PC-9 (cell line): ENCODE measurements at regions not wholly inside any gene's neighbourhood (a gene's known extent, or its start where the extent isn't known, plus 50 kb on each side); places are given as distances from the start of the nearest gene placed in this dataset.

Source experiments
- BruUV-seq: library from RNA; stranded (reverse); fragments of 400-500 nt; replicated peaks from 2 replicates; lab custom pipeline; 2021; lab: Mats Ljungman, UMichigan
- CTCF ChIA-PET: fragments of 300-600 bp; sonication (Branson Sonifier 250); formaldehyde crosslinking; loops from one replicate; lab custom pipeline; 2022; ENCODE audit warnings: antibody characterized with exemption; lab: Charles Lee
- POLR2A ChIA-PET: fragments of 300-600 bp; sonication (Branson Sonifier 250); formaldehyde crosslinking; loops from one replicate; lab custom pipeline; 2022; ENCODE audit warnings: antibody characterized with exemption; ENCODE audit not compliant: unreplicated experiment; lab: Charles Lee
- DNase-seq, 2 experiments: peaks; one replicate each; pipeline versions ENCODE4 v3.0.0 to v3.0.0-alpha.2; 2015 to 2022; ENCODE audit warnings: mixed read lengths in 1 of 2
- H2AFZ ChIP-seq: fragments of 200-600 bp; sonication (generic); 2 replicates; pipeline ENCODE4 v1.8.1; 2017; ENCODE audit warnings: antibody characterized with exemption
- H3F3A ChIP-seq: fragments of 200-600 bp; sonication (generic); 2 replicates; pipeline ENCODE4 v1.8.1; 2017; ENCODE audit warnings: antibody characterized with exemption, mild to moderate bottlenecking, low read depth; ENCODE audit not compliant: insufficient read depth
- H3K27ac ChIP-seq: fragments of 200-600 bp; sonication (generic); 2 replicates; pipeline ENCODE4 v1.6.1; 2016; ENCODE audit warnings: mixed run types
- H3K27me3 ChIP-seq: fragments of 200-600 bp; sonication (generic); 2 replicates; pipeline ENCODE4 v1.6.1; 2016; ENCODE audit warnings: low read depth, mixed run types; ENCODE audit not compliant: insufficient read depth
- H3K36me3 ChIP-seq: fragments of 200-600 bp; sonication (generic); 2 replicates; pipeline ENCODE4 v1.6.1; 2016; ENCODE audit warnings: low read depth, mixed run types
- H3K4me1 ChIP-seq: fragments of 200-600 bp; sonication (generic); replicated peaks from 2 replicates; pipeline ENCODE4 v1.6.1; 2016; ENCODE audit warnings: mixed run types; ENCODE audit not compliant: insufficient read depth
- H3K4me2 ChIP-seq: fragments of 200-600 bp; sonication (generic); 2 replicates; pipeline ENCODE4 v1.6.1; 2017; ENCODE audit warnings: mixed run types
- H3K4me3 ChIP-seq: fragments of 200-600 bp; sonication (generic); 2 replicates; pipeline ENCODE4 v1.6.1; 2016; ENCODE audit warnings: mixed run types
- H3K79me2 ChIP-seq: fragments of 200-600 bp; sonication (generic); 2 replicates; pipeline ENCODE4 v1.6.1; 2017; ENCODE audit warnings: low read depth, mixed run types
- H3K9me2 ChIP-seq: fragments of 200-600 bp; sonication (generic); 2 replicates; pipeline ENCODE4 v1.8.1; 2017; ENCODE audit warnings: mild to moderate bottlenecking; ENCODE audit not compliant: insufficient read depth
- H3K9me3 ChIP-seq: fragments of 200-600 bp; sonication (generic); 2 replicates; pipeline ENCODE4 v1.8.1; 2016; ENCODE audit warnings: low read depth; ENCODE audit not compliant: insufficient read depth
- H4K20me1 ChIP-seq: fragments of 200-600 bp; sonication (generic); 2 replicates; pipeline ENCODE4 v1.8.1; 2017; ENCODE audit not compliant: insufficient read depth
- EZH2 ChIP-seq: fragments of 200-600 bp; sonication (generic); IDR thresholded peaks from 2 replicates; pipeline ENCODE4 v1.8.0; 2017; ENCODE audit warnings: antibody characterized with exemption, low read depth
- intact Hi-C: fragments of 100-400 bp; cut with micrococcal nuclease; formaldehyde crosslinking; loops from one replicate; pipeline ENCODE4 v1.10.0; 2022; ENCODE audit not compliant: unreplicated experiment
- TF ChIP-seq, protein P1 (sequence below): fragments of 200-600 bp; sonication (generic); conservative IDR thresholded peaks from 2 replicates; pipeline ENCODE4 v1.6.1; 2017; ENCODE audit warnings: mixed run types, antibody characterized with exemption, mild to moderate bottlenecking, moderate library complexity

DNA sequence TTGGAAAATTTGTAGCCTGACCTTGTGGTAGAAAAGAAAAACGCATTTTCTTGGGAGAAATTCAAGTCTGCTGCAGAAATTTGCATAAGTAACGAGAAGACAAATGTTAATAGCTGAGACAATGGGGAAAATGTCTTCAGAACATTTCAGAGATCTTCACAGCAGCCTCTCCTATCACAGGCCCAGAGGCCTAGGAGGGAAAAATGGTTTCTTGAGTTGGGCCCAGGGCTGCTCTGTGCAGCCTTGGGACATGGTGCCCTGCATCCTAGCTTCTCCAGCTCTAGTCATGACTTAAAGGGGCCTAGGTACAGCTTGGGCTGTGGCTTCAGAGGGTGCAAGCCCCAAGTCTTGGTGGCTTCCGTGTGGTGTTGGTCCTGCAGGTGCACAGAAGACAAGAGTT, 104.2 kb downstream of the ZNF621 start:
- TF ChIP-seq, protein P1, sequence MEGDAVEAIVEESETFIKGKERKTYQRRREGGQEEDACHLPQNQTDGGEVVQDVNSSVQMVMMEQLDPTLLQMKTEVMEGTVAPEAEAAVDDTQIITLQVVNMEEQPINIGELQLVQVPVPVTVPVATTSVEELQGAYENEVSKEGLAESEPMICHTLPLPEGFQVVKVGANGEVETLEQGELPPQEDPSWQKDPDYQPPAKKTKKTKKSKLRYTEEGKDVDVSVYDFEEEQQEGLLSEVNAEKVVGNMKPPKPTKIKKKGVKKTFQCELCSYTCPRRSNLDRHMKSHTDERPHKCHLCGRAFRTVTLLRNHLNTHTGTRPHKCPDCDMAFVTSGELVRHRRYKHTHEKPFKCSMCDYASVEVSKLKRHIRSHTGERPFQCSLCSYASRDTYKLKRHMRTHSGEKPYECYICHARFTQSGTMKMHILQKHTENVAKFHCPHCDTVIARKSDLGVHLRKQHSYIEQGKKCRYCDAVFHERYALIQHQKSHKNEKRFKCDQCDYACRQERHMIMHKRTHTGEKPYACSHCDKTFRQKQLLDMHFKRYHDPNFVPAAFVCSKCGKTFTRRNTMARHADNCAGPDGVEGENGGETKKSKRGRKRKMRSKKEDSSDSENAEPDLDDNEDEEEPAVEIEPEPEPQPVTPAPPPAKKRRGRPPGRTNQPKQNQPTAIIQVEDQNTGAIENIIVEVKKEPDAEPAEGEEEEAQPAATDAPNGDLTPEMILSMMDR: no peak
- TF ChIP-seq EZH2: no peak
- BruUV-seq: no TSS peak
- POLR2A ChIA-PET: no interaction called here

DNA sequence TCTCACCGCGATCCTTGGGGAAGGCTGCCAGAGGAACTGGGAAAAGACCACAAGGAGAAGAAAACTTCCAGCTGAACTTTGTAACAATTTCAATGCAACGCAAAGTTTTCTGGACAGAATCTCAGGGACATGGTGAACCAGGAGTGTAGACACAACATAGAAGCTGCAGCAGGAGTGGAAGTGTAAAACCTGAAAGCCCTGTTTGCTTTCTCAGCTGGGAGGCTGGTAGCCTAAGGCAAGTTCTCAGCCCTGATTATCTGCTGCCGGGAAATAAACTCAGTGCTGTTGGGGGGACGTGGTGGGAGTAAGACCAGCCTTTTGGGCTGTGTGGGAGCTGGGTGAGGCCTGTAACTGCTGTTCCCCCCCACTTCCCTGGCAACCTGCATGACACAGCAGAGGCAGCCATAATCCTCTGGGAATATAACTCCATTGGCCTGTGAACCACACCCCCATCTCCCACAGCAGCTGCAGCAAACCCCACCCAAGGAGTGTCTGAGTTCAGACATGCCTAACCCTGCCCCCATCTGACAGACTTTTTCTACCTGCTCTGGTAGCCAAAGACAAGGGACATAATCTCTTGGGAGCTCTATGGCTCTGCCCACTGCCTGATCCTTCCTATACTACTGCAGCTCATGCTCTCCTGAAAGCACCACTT, 106.7 kb downstream of the ZNF621 start:
- Histone ChIP-seq H3K4me2 (peak overlapping the region; percentile 67), H3K4me1 (peaks cover 16% of the 10 kb centered on the region), H3K4me3 (no peak overlapping the region; the same call in 1 of the 2 replicates), H3K36me3 (no peaks in the 10 kb centered on the region), H3K27ac (peak overlapping the region; percentile 43), H3K27me3 (no peaks in the 10 kb centered on the region), H2AFZ (peak overlapping the region; percentile 56; the same call in 1 of the 2 replicates), H3F3A (no peaks in the 10 kb centered on the region), H3K9me2 (no peaks in the 10 kb centered on the region), H3K79me2 (no peaks in the 10 kb centered on the region), H4K20me1 (no peaks in the 10 kb centered on the region), H3K9me3 (peaks cover 7% of the 10 kb centered on the region; the same call in 1 of the 2 replicates)
- ChIA-PET POLR2A (no interaction called here), CTCF (no interaction called here)
- intact Hi-C loops: no loop called here
- no TSS peak for BruUV-seq
- TF ChIP-seq, protein P1: no peak
- no peak for TF ChIP-seq EZH2
- peak; percentile 19 to 46 for DNase-seq

More for the DNA sequence above, 104.2 kb downstream of the ZNF621 start:
- intact Hi-C loops: no loop called here
- Histone ChIP-seq H3K9me3 (peaks cover 7% of the 10 kb centered on the region; the same call in 1 of the 2 replicates), H3K4me2 (no peak overlapping the region), H3K9me2 (no peaks in the 10 kb centered on the region), H3K79me2 (no peaks in the 10 kb centered on the region), H3K4me3 (no peak overlapping the region), H3K27me3 (no peaks in the 10 kb centered on the region), H4K20me1 (no peaks in the 10 kb centered on the region), H3K27ac (no peak overlapping the region), H3F3A (no peaks in the 10 kb centered on the region), H3K4me1 (peaks cover 17% of the 10 kb centered on the region), H3K36me3 (no peaks in the 10 kb centered on the region), H2AFZ (no peak overlapping the region)
- CTCF ChIA-PET: no interaction called here
- no peak for DNase-seq

DNA sequence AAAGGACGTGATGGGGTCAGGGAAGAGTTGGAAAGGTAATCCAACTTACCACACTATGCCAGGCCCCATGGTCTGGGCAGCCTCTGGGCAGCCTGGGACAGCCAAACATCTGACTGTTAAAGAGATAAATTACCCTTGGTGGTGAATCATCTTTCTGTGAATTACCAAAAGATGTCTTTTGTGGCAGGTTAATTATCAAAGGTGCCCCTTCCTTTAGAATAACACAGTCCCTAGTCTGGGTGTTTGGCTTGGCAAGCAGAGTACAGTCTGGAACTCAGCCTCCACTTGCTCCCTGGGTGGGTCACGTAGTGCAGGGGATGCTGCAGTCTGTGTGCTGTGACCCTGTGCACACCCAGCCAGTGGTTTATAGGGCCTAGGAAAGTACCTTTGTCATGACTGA, 113.1 kb downstream of the ZNF621 start:
- no peaks in the 10 kb centered on the region for H3K9me3 ChIP-seq
- TF ChIP-seq EZH2: no peak
- TF ChIP-seq, protein P1: no peak
- DNase-seq: no peak
- no peaks in the 10 kb centered on the region for H3K9me2 ChIP-seq
- ChIA-PET CTCF (no interaction called here), POLR2A (no interaction called here)
- no peaks in the 10 kb centered on the region for H3K4me1 ChIP-seq
- H3K79me2 ChIP-seq: no peaks in the 10 kb centered on the region
- no TSS peak for BruUV-seq
- H3K4me2 ChIP-seq: no peak overlapping the region
- H2AFZ ChIP-seq: no peak overlapping the region
- H3K27ac ChIP-seq: no peak overlapping the region
- H3F3A ChIP-seq: no peaks in the 10 kb centered on the region
- no peaks in the 10 kb centered on the region for H3K27me3 ChIP-seq
- no peaks in the 10 kb centered on the region for H3K36me3 ChIP-seq
- H4K20me1 ChIP-seq: no peaks in the 10 kb centered on the region
- intact Hi-C loops: no loop called here
- H3K4me3 ChIP-seq: no peak overlapping the region
